ENCODE measurements at regions not wholly inside any gene's neighbourhood (a gene's known extent, or its start where the extent isn't known, plus 50 kb on each side); places are given as distances from the start of the nearest gene placed in this dataset.

DNA sequence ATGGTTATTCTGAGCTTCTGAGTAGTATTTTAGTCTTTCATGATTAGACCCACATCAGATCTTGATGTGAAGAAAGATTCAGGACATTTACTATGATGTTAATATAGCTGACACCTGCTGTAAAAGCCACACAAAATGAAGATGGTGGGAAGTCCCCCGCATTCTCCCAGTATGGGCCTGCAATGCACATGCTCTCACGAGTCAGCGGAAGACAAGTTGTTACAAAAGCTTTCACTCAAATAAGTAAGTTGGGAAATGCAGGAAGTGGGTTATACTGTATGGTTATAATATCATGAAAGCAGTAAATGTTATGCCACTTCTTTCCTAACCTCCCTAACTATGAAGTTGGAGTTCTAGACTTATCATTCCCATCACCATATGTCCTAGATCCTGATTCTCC, 171.9 kb downstream of the KLF5 start:
- intact Hi-C loops (cut with micrococcal nuclease) = no loop called here
- no TSS peak for BruUV-seq (replicated peaks)
- POLR2A ChIA-PET = no interaction called here
- Histone ChIP-seq H3K79me2 (ENCODE audit: insufficient read depth, low read length) (no peaks in the 10 kb centered on the region), H3K4me2 (ENCODE audit: low read length) (no peak overlapping the region), H3K36me3 (ENCODE audit: control insufficient read depth in 1 of 2, insufficient read depth in 2 of 2, low read length in 2 of 2) (no peaks in the 10 kb centered on the region), H2AFZ (ENCODE audit: low read depth, low read length, poor library complexity, severe bottlenecking) (no peak overlapping the region), H3K9me2 (ENCODE audit: insufficient read depth) (no peaks in the 10 kb centered on the region), H3K9me3 (ENCODE audit: control insufficient read depth in 1 of 2, insufficient read depth in 1 of 2, low read depth in 1 of 2, low read length in 2 of 2) (no peaks in the 10 kb centered on the region), H3K27ac (ENCODE audit: low read depth, low read length) (no peak overlapping the region), H3K9ac (ENCODE audit: low read length) (no peak overlapping the region), H3K4me1 (ENCODE audit: control insufficient read depth in 1 of 2, insufficient read depth in 2 of 2, low read length in 2 of 2) (peaks cover 2 to 5% of the 10 kb centered on the region in 2 experiments; a peak in 1 of 4 replicates), H3K4me3 (replicated peaks in 1 of 2; ENCODE audit: low read depth in 1 of 2, low read length in 2 of 2) (no peak overlapping the region), H4K20me1 (ENCODE audit: insufficient read depth) (no peaks in the 10 kb centered on the region), H3K27me3 (ENCODE audit: insufficient read depth, low read length) (no peaks in the 10 kb centered on the region)
- RAD21 ChIA-PET (ENCODE audit: low non-redundant PET in 1 of 2, low total read pairs in 2 of 2, uncharacterized antibody in 2 of 2, unreplicated experiment in 2 of 2) = no interaction called here
- CTCF ChIA-PET = no interaction called here
- no peak for DNase-seq (ENCODE audit: low read depth, low spot score)
- no peak for ATAC-seq
- TF ChIP-seq, protein P1, sequence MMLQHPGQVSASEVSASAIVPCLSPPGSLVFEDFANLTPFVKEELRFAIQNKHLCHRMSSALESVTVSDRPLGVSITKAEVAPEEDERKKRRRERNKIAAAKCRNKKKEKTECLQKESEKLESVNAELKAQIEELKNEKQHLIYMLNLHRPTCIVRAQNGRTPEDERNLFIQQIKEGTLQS (IDR thresholded peaks at IDR 0.05) = no peak
- TF ChIP-seq, protein P2, sequence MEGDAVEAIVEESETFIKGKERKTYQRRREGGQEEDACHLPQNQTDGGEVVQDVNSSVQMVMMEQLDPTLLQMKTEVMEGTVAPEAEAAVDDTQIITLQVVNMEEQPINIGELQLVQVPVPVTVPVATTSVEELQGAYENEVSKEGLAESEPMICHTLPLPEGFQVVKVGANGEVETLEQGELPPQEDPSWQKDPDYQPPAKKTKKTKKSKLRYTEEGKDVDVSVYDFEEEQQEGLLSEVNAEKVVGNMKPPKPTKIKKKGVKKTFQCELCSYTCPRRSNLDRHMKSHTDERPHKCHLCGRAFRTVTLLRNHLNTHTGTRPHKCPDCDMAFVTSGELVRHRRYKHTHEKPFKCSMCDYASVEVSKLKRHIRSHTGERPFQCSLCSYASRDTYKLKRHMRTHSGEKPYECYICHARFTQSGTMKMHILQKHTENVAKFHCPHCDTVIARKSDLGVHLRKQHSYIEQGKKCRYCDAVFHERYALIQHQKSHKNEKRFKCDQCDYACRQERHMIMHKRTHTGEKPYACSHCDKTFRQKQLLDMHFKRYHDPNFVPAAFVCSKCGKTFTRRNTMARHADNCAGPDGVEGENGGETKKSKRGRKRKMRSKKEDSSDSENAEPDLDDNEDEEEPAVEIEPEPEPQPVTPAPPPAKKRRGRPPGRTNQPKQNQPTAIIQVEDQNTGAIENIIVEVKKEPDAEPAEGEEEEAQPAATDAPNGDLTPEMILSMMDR (IDR thresholded peaks at IDR 0.05 in 2 of 3, conservative IDR thresholded peaks at IDR 0.05 in 1 of 3; ENCODE audit: borderline replicate concordance in 1 of 3, insufficient read depth in 1 of 3, low read depth in 2 of 3, low read length in 2 of 3) = no peak
- no peak for TF ChIP-seq ELF1 (IDR thresholded peaks at IDR 0.05; ENCODE audit: borderline replicate concordance, low read depth)
- TF ChIP-seq POLR2AphosphoS5 (IDR thresholded peaks at IDR 0.05; ENCODE audit: low read depth, low read length) = no peak
- no peak for TF ChIP-seq CEBPB (IDR thresholded peaks at IDR 0.05; ENCODE audit: low read depth)
- TF ChIP-seq, protein P3, sequence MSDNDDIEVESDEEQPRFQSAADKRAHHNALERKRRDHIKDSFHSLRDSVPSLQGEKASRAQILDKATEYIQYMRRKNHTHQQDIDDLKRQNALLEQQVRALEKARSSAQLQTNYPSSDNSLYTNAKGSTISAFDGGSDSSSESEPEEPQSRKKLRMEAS (IDR thresholded peaks at IDR 0.05) = no peak
- TF ChIP-seq RAD21 (IDR thresholded peaks at IDR 0.05; ENCODE audit: low read depth) = no peak
- TF ChIP-seq FOSL1 (IDR thresholded peaks at IDR 0.05; ENCODE audit: low read depth) = no peak
- TF ChIP-seq EZH2 (IDR thresholded peaks at IDR 0.05) = no peak
- no peak for TF ChIP-seq ZFX (IDR thresholded peaks at IDR 0.05)
- TF ChIP-seq, protein P4, sequence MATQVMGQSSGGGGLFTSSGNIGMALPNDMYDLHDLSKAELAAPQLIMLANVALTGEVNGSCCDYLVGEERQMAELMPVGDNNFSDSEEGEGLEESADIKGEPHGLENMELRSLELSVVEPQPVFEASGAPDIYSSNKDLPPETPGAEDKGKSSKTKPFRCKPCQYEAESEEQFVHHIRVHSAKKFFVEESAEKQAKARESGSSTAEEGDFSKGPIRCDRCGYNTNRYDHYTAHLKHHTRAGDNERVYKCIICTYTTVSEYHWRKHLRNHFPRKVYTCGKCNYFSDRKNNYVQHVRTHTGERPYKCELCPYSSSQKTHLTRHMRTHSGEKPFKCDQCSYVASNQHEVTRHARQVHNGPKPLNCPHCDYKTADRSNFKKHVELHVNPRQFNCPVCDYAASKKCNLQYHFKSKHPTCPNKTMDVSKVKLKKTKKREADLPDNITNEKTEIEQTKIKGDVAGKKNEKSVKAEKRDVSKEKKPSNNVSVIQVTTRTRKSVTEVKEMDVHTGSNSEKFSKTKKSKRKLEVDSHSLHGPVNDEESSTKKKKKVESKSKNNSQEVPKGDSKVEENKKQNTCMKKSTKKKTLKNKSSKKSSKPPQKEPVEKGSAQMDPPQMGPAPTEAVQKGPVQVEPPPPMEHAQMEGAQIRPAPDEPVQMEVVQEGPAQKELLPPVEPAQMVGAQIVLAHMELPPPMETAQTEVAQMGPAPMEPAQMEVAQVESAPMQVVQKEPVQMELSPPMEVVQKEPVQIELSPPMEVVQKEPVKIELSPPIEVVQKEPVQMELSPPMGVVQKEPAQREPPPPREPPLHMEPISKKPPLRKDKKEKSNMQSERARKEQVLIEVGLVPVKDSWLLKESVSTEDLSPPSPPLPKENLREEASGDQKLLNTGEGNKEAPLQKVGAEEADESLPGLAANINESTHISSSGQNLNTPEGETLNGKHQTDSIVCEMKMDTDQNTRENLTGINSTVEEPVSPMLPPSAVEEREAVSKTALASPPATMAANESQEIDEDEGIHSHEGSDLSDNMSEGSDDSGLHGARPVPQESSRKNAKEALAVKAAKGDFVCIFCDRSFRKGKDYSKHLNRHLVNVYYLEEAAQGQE (IDR thresholded peaks at IDR 0.05; ENCODE audit: low read depth) = no peak
- no peak for TF ChIP-seq CBX3 (IDR thresholded peaks at IDR 0.05; ENCODE audit: low read depth)
- no peak for TF ChIP-seq JUND (IDR thresholded peaks at IDR 0.05)
- TF ChIP-seq SIN3A (IDR thresholded peaks at IDR 0.05; ENCODE audit: low read depth) = no peak
- TF ChIP-seq SRF (IDR thresholded peaks at IDR 0.05; ENCODE audit: low read depth) = no peak
- TF ChIP-seq EGR1 (IDR thresholded peaks at IDR 0.05; ENCODE audit: low read depth) = no peak
- no peak for TF ChIP-seq POLR2A (IDR thresholded peaks at IDR 0.05; ENCODE audit: borderline replicate concordance, extremely low read depth, insufficient read depth, insufficient read length)
- TF ChIP-seq YY1 (IDR thresholded peaks at IDR 0.05; ENCODE audit: extremely low read depth, insufficient replicate concordance, low read depth, low read length) = no peak
- TF ChIP-seq SP1 (IDR thresholded peaks at IDR 0.05; ENCODE audit: low read depth) = no peak

Measured in HCT116 (cell line).